ENCODE measurements at regions not wholly inside any gene's neighbourhood (a gene's known extent, or its start where the extent isn't known, plus 50 kb on each side); places are given as distances from the start of the nearest gene placed in this dataset.

GRCh38 chr11:96738311-96738710 lies 348.5 kb downstream of the JRKL start:
- no peak overlapping the region for H3K27ac ChIP-seq (ENCODE audit: low read length)
- no peaks in the 10 kb centered on the region for H3K9me3 ChIP-seq (ENCODE audit: low read length)
- no peak overlapping the region for H3K4me3 ChIP-seq (ENCODE audit: low read length)
- no peak overlapping the region for H3K9ac ChIP-seq (ENCODE audit: low read length)
- H3K36me3 ChIP-seq (ENCODE audit: low read depth, low read length): no peaks in the 10 kb centered on the region
- H3K4me2 ChIP-seq (ENCODE audit: low read length): no peak overlapping the region
- no peaks in the 10 kb centered on the region for H3F3A ChIP-seq (ENCODE audit: low read length, unreplicated experiment)
- BruUV-seq (replicated peaks): no TSS peak
- 0 out of 2 replicates have a peak, but pooled peaks cover 8% of the 10 kb centered on the region for H3K4me1 ChIP-seq (ENCODE audit: insufficient read depth, low read length)
- no peak overlapping the region for H2AFZ ChIP-seq (ENCODE audit: low read length)
- ATAC-seq (peak; percentile 42; the same call in 1 of the 2 replicates), DNase-seq (no peak)
- CTCF ChIA-PET: no interaction called here
- no peaks in the 10 kb centered on the region for H4K20me1 ChIP-seq (ENCODE audit: low read length)
- peaks cover 21% of the 10 kb centered on the region; the same call in 1 of the 2 replicates for H3K27me3 ChIP-seq (ENCODE audit: low read length)
- intact Hi-C loops (cut with micrococcal nuclease): no loop called here
- H3K79me2 ChIP-seq (ENCODE audit: low read length): no peaks in the 10 kb centered on the region
- TF ChIP-seq EZH2 (IDR thresholded peaks at IDR 0.05; ENCODE audit: low read length, unreplicated experiment) (no peak), CTCF (conservative IDR thresholded peaks at IDR 0.05; ENCODE audit: low read depth, low read length) (no peak), EZH2phosphoT487 (IDR thresholded peaks at IDR 0.05; ENCODE audit: borderline replicate concordance, low read length) (no peak)
- POLR2A ChIA-PET (ENCODE audit: unreplicated experiment): no interaction called here
- H3K9me2 ChIP-seq (replicated peaks; ENCODE audit: low read length): no peaks in the 10 kb centered on the region

- Histone ChIP-seq H3K4me1 (ENCODE audit: insufficient read depth, low read length) (0 out of 2 replicates have a peak, but pooled peaks cover 8% of the 10 kb centered on the region), H2AFZ (ENCODE audit: low read length) (no peak overlapping the region), H3K9me3 (ENCODE audit: low read length) (no peaks in the 10 kb centered on the region), H3K36me3 (ENCODE audit: low read depth, low read length) (no peaks in the 10 kb centered on the region), H3K9me2 (replicated peaks; ENCODE audit: low read length) (no peaks in the 10 kb centered on the region), H3F3A (ENCODE audit: low read length, unreplicated experiment) (no peaks in the 10 kb centered on the region), H3K79me2 (ENCODE audit: low read length) (no peaks in the 10 kb centered on the region), H4K20me1 (ENCODE audit: low read length) (no peaks in the 10 kb centered on the region), H3K9ac (ENCODE audit: low read length) (no peak overlapping the region), H3K27me3 (ENCODE audit: low read length) (no peaks in the 10 kb centered on the region), H3K27ac (ENCODE audit: low read length) (no peak overlapping the region), H3K4me3 (ENCODE audit: low read length) (no peak overlapping the region), H3K4me2 (ENCODE audit: low read length) (0 out of 2 replicates have a peak overlapping the region, but pooled peaks have one; percentile 4)
- CTCF ChIA-PET: no interaction called here
- ATAC-seq (peak; percentile 33), DNase-seq (peak; percentile 57)
- TF ChIP-seq EZH2phosphoT487 (IDR thresholded peaks at IDR 0.05; ENCODE audit: borderline replicate concordance, low read length): no peak
- TF ChIP-seq CTCF (conservative IDR thresholded peaks at IDR 0.05; ENCODE audit: low read depth, low read length): no peak
- no peak for TF ChIP-seq EZH2 (IDR thresholded peaks at IDR 0.05; ENCODE audit: low read length, unreplicated experiment)
- no TSS peak for BruUV-seq (replicated peaks)
- POLR2A ChIA-PET (ENCODE audit: unreplicated experiment): no interaction called here
- intact Hi-C loops (cut with micrococcal nuclease): no loop called here
Observed at GRCh38 chr11:96741068-96741467, 351.3 kb downstream of the JRKL start.

GRCh38 chr11:96744697-96745096 lies 354.9 kb downstream of the JRKL start:
- Histone ChIP-seq H3K4me2 (ENCODE audit: low read length) (no peak overlapping the region), H3K4me1 (ENCODE audit: insufficient read depth, low read length) (peaks cover 31% of the 10 kb centered on the region), H3F3A (ENCODE audit: low read length, unreplicated experiment) (peaks cover 7% of the 10 kb centered on the region), H3K79me2 (ENCODE audit: low read length) (no peaks in the 10 kb centered on the region), H3K27ac (ENCODE audit: low read length) (no peak overlapping the region), H3K9ac (ENCODE audit: low read length) (no peak overlapping the region), H4K20me1 (ENCODE audit: low read length) (no peaks in the 10 kb centered on the region), H2AFZ (ENCODE audit: low read length) (no peak overlapping the region), H3K9me2 (replicated peaks; ENCODE audit: low read length) (no peaks in the 10 kb centered on the region), H3K27me3 (ENCODE audit: low read length) (no peaks in the 10 kb centered on the region), H3K9me3 (ENCODE audit: low read length) (no peaks in the 10 kb centered on the region), H3K4me3 (ENCODE audit: low read length) (no peak overlapping the region), H3K36me3 (ENCODE audit: low read depth, low read length) (no peaks in the 10 kb centered on the region)
- ChIA-PET CTCF (no interaction called here), POLR2A (ENCODE audit: unreplicated experiment) (no interaction called here)
- no peak for TF ChIP-seq EZH2phosphoT487 (IDR thresholded peaks at IDR 0.05; ENCODE audit: borderline replicate concordance, low read length)
- ATAC-seq: no peak
- no peak for DNase-seq
- intact Hi-C loops (cut with micrococcal nuclease): loop anchor here (5.0 kb wide), 1 partner anchor 48 kb away; no protein-coding TSS in a partner anchor
- no TSS peak for BruUV-seq (replicated peaks)
